ENCODE measurements at regions not wholly inside any gene's neighbourhood (a gene's known extent, or its start where the extent isn't known, plus 50 kb on each side); places are given as distances from the start of the nearest gene placed in this dataset.

- DNase-seq (ENCODE audit: insufficient read length, low spot score) (peak; percentile 22), FAIRE-seq (no peak)
Observed at GRCh38 chr11:116078101-116078591, 573.9 kb upstream of the CADM1 start.

GRCh38 chr11:116077092-116077491, 572.9 kb upstream of the CADM1 start:
- no peak for DNase-seq (ENCODE audit: insufficient read length, low spot score)
- no peak for FAIRE-seq

- FAIRE-seq (no peak), DNase-seq (ENCODE audit: insufficient read length, low spot score) (no peak)
Observed at GRCh38 chr11:116073854-116074837, 569.9 kb upstream of the CADM1 start.

GRCh38 chr11:116072601-116073410, 568.6 kb upstream of the CADM1 start:
- peak; percentile 28 for FAIRE-seq

GRCh38 chr11:116072133-116072532, 567.9 kb upstream of the CADM1 start:
- DNase-seq (ENCODE audit: insufficient read length, low spot score) (no peak), FAIRE-seq (no peak)

More at GRCh38 chr11:116072601-116073410, 568.6 kb upstream of the CADM1 start:
- DNase-seq (ENCODE audit: insufficient read length, low spot score): no peak

GRCh38 chr11:116071241-116071640, 567.0 kb upstream of the CADM1 start:
- DNase-seq (ENCODE audit: insufficient read length, low spot score) (no peak), FAIRE-seq (no peak)

- FAIRE-seq: no peak
- no peak for DNase-seq (ENCODE audit: insufficient read length, low spot score)
Observed at GRCh38 chr11:116070520-116070919, 566.3 kb upstream of the CADM1 start.

- DNase-seq (ENCODE audit: insufficient read length, low spot score) (no peak), FAIRE-seq (no peak)
Observed at GRCh38 chr11:116066777-116067176, 562.6 kb upstream of the CADM1 start.

- no peak for FAIRE-seq
- no peak for DNase-seq (ENCODE audit: insufficient read length, low spot score)
Observed at GRCh38 chr11:116065986-116066385, 561.8 kb upstream of the CADM1 start.

- no peak for FAIRE-seq
Observed at GRCh38 chr11:116065191-116065895, 561.1 kb upstream of the CADM1 start.

GRCh38 chr11:116062490-116063171, 558.4 kb upstream of the CADM1 start:
- DNase-seq (ENCODE audit: insufficient read length, low spot score) (no peak), FAIRE-seq (no peak)

More at GRCh38 chr11:116065191-116065895, 561.1 kb upstream of the CADM1 start:
- DNase-seq (ENCODE audit: insufficient read length, low spot score): no peak

- DNase-seq (ENCODE audit: insufficient read length, low spot score): no peak
- no peak for FAIRE-seq
Observed at GRCh38 chr11:116062129-116062489, 557.9 kb upstream of the CADM1 start.

GRCh38 chr11:116061322-116061721, 557.1 kb upstream of the CADM1 start:
- no peak for DNase-seq (ENCODE audit: insufficient read length, low spot score)
- no peak for FAIRE-seq

- DNase-seq (ENCODE audit: insufficient read length, low spot score) (no peak), FAIRE-seq (no peak)
Observed at GRCh38 chr11:116059919-116060318, 555.7 kb upstream of the CADM1 start.

- DNase-seq (ENCODE audit: insufficient read length, low spot score) (no peak), FAIRE-seq (no peak)
Observed at GRCh38 chr11:116057000-116057399, 552.8 kb upstream of the CADM1 start.

- DNase-seq (ENCODE audit: insufficient read length, low spot score): no peak
- no peak for FAIRE-seq
Observed at GRCh38 chr11:116055064-116055463, 550.8 kb upstream of the CADM1 start.

- FAIRE-seq (no peak), DNase-seq (ENCODE audit: insufficient read length, low spot score) (no peak)
Observed at GRCh38 chr11:116053548-116053919, 549.3 kb upstream of the CADM1 start.

- DNase-seq (ENCODE audit: insufficient read length, low spot score): no peak
Observed at GRCh38 chr11:116052603-116053547, 548.7 kb upstream of the CADM1 start.

GRCh38 chr11:116051494-116051893, 547.3 kb upstream of the CADM1 start:
- FAIRE-seq (no peak), DNase-seq (ENCODE audit: insufficient read length, low spot score) (no peak)

More at GRCh38 chr11:116052603-116053547, 548.7 kb upstream of the CADM1 start:
- FAIRE-seq: no peak
